ENCODE measurements at regions not wholly inside any gene's neighbourhood (a gene's known extent, or its start where the extent isn't known, plus 50 kb on each side); places are given as distances from the start of the nearest gene placed in this dataset.
A peak's percentile ranks its signal among the peaks of the same experiment; 100 is the strongest.

- no peak for DNase-seq
Measured at GRCh38 chr10:120386896-120387295, 70.1 kb upstream of the PLPP4 start.

GRCh38 chr10:120387326-120387725 is 69.7 kb upstream of the PLPP4 start:
- DNase-seq = no peak

GRCh38 chr10:120392245-120392644 is 64.8 kb upstream of the PLPP4 start:
- no peak for DNase-seq

GRCh38 chr10:120392671-120393079 is 64.4 kb upstream of the PLPP4 start:
- DNase-seq = no peak

GRCh38 chr10:120394446-120394845 is 62.6 kb upstream of the PLPP4 start:
- peak; percentile 0 for DNase-seq

- DNase-seq = peak; percentile 10
Measured at GRCh38 chr10:120396228-120396627, 60.8 kb upstream of the PLPP4 start.

GRCh38 chr10:120398180-120398579 is 58.8 kb upstream of the PLPP4 start:
- DNase-seq = no peak

GRCh38 chr10:120400601-120401000 is 56.4 kb upstream of the PLPP4 start:
- DNase-seq = no peak

GRCh38 chr10:120402147-120402766 is 54.8 kb upstream of the PLPP4 start:
- DNase-seq = no peak

- DNase-seq = no peak
Measured at GRCh38 chr10:120403109-120403508, 53.9 kb upstream of the PLPP4 start.

GRCh38 chr10:120406376-120406775 is 50.7 kb upstream of the PLPP4 start:
- DNase-seq = no peak
